Neural cell (in vitro differentiated cells): ENCODE measurements at regions not wholly inside any gene's neighbourhood (a gene's known extent, or its start where the extent isn't known, plus 50 kb on each side); places are given as distances from the start of the nearest gene placed in this dataset.

Source experiments
- H2AFZ ChIP-seq: fragments of 200-600, 300-800 bp; sonication (generic), shearing (Covaris generic); 2 replicates; pipeline ENCODE4 v1.6.0; 2014; ENCODE audit warnings: low read depth, mild to moderate bottlenecking, antibody characterized with exemption, low read length, moderate library complexity
- H3F3A ChIP-seq: fragments of 200-600 bp; shearing (Covaris generic); 2 replicates; pipeline ENCODE4 v1.6.1; 2016; ENCODE audit warnings: mild to moderate bottlenecking, moderate library complexity, mixed read lengths, antibody characterized with exemption, low read length; ENCODE audit not compliant: insufficient read depth, poor library complexity, severe bottlenecking
- H3K27ac ChIP-seq: fragments of 200-600, 300-800 bp; sonication (generic), shearing (Covaris generic); 2 replicates; pipeline ENCODE4 v1.5.1; 2014; ENCODE audit warnings: mild to moderate bottlenecking, low read length, moderate library complexity
- H3K27me3 ChIP-seq: fragments of 300-800, 200-600 bp; sonication (generic), shearing (Covaris generic); 2 replicates; pipeline ENCODE4 v1.6.0; 2014; ENCODE audit warnings: mild to moderate bottlenecking, low read depth, low read length, moderate library complexity; ENCODE audit not compliant: insufficient read depth
- H3K36me3 ChIP-seq: fragments of 300-800, 200-600 bp; sonication (generic), shearing (Covaris generic); 2 replicates; pipeline ENCODE4 v1.5.1; 2014; ENCODE audit warnings: mild to moderate bottlenecking, antibody characterized with exemption, low read length, moderate library complexity; ENCODE audit not compliant: insufficient read depth
- H3K4me2 ChIP-seq: fragments of 300-800, 200-600 bp; sonication (generic), shearing (Covaris generic); 2 replicates; pipeline ENCODE4 v1.6.0; 2014; ENCODE audit warnings: mild to moderate bottlenecking, low read length
- H3K4me3 ChIP-seq: fragments of 300-800, 200-600 bp; sonication (generic), shearing (Covaris generic); 2 replicates; pipeline ENCODE4 v1.5.1; 2014; ENCODE audit warnings: mild to moderate bottlenecking, low read length, moderate library complexity
- H3K79me2 ChIP-seq: fragments of 200-600 bp; shearing (Covaris generic); replicated peaks from 2 replicates; pipeline ENCODE4 v1.6.0; 2014; ENCODE audit warnings: mild to moderate bottlenecking, low read length, moderate library complexity; ENCODE audit not compliant: insufficient read depth
- H3K9ac ChIP-seq: fragments of 300-800, 200-600 bp; sonication (generic), shearing (Covaris generic); 2 replicates; pipeline ENCODE4 v1.6.1; 2016; ENCODE audit warnings: mild to moderate bottlenecking, low read length, mixed read lengths
- H3K9me2 ChIP-seq: fragments of 200-600 bp; shearing (Covaris generic); 2 replicates; pipeline ENCODE4 v1.6.1; 2016; ENCODE audit warnings: mild to moderate bottlenecking, low read length, mixed read lengths; ENCODE audit not compliant: insufficient read depth
- H3K9me3 ChIP-seq: fragments of 200-600, 300-800 bp; sonication (generic), shearing (Covaris generic); 2 replicates; pipeline ENCODE4 v1.6.1; 2016; ENCODE audit warnings: mild to moderate bottlenecking, mixed run types, low read length, moderate library complexity, mixed read lengths
- H4K20me1 ChIP-seq: fragments of 200-600 bp; shearing (Covaris generic); 2 replicates; pipeline ENCODE4 v1.6.1; 2016; ENCODE audit warnings: mild to moderate bottlenecking, mixed run types; ENCODE audit not compliant: insufficient read depth
- EP300 ChIP-seq: fragments of 450-650 bp; conservative IDR thresholded peaks from 2 replicates; pipeline ENCODE4 v1.6.1; 2014; ENCODE audit warnings: antibody characterized with exemption, mild to moderate bottlenecking, moderate library complexity; ENCODE audit not compliant: poor library complexity, severe bottlenecking
- EZH2 ChIP-seq: fragments of 200-600, 300-800 bp; shearing (Covaris generic), sonication (generic); IDR thresholded peaks from 2 replicates; pipeline ENCODE4 v1.6.1; 2014; ENCODE audit warnings: antibody characterized with exemption, low read length, borderline replicate concordance, mild to moderate bottlenecking; ENCODE audit not compliant: insufficient read depth, poor library complexity, severe bottlenecking
- MXI1 ChIP-seq: fragments of 450-650 bp; conservative IDR thresholded peaks from 2 replicates; pipeline ENCODE4 v1.6.1; 2014; ENCODE audit warnings: antibody characterized with exemption, mild to moderate bottlenecking; ENCODE audit not compliant: poor library complexity, severe bottlenecking
- POLR2AphosphoS5 ChIP-seq: IDR thresholded peaks from 2 replicates; pipeline ENCODE4 v1.6.1; 2012
- RAD21 ChIP-seq: fragments of 450-650 bp; conservative IDR thresholded peaks from 2 replicates; pipeline ENCODE4 v1.6.1; 2014; ENCODE audit warnings: antibody characterized with exemption, mild to moderate bottlenecking, moderate library complexity
- REST ChIP-seq: IDR thresholded peaks from 2 replicates; pipeline ENCODE4 v1.6.1; 2012; ENCODE audit warnings: borderline replicate concordance
- SMC3 ChIP-seq: fragments of 450-650 bp; conservative IDR thresholded peaks from 2 replicates; pipeline ENCODE4 v1.6.1; 2014; ENCODE audit warnings: antibody characterized with exemption, mild to moderate bottlenecking, moderate library complexity; ENCODE audit not compliant: poor library complexity
- TAF1 ChIP-seq: IDR thresholded peaks from 2 replicates; pipeline ENCODE4 v1.6.1; 2012; ENCODE audit warnings: low read depth
- TF ChIP-seq, protein P1 (sequence below): fragments of 450-650 bp; IDR thresholded peaks from 2 replicates; pipeline ENCODE4 v1.5.1; 2014; ENCODE audit warnings: antibody characterized with exemption, mild to moderate bottlenecking, moderate library complexity; ENCODE audit not compliant: poor library complexity, severe bottlenecking

GRCh38 chr2:221883976-221884375, 311.9 kb upstream of the EPHA4 start:
- Histone ChIP-seq H3K79me2 (no peaks in the 10 kb centered on the region), H3K9me3 (no peaks in the 10 kb centered on the region), H3K27me3 (no peaks in the 10 kb centered on the region), H3K4me3 (no peak overlapping the region), H3K36me3 (no peaks in the 10 kb centered on the region), H3F3A (no peaks in the 10 kb centered on the region), H3K9ac (no peak overlapping the region), H3K9me2 (no peaks in the 10 kb centered on the region), H3K27ac (peak overlapping the region; percentile 22), H3K4me2 (no peak overlapping the region), H4K20me1 (no peaks in the 10 kb centered on the region), H2AFZ (no peak overlapping the region)
- TF ChIP-seq POLR2AphosphoS5 (peak; percentile 42), SMC3 (no peak)

GRCh38 chr2:221876016-221876415, 303.9 kb upstream of the EPHA4 start:
- Histone ChIP-seq H3K9me3 (no peaks in the 10 kb centered on the region), H3K27me3 (no peaks in the 10 kb centered on the region), H4K20me1 (no peaks in the 10 kb centered on the region), H3K4me2 (no peak overlapping the region), H3K9me2 (no peaks in the 10 kb centered on the region), H3F3A (no peaks in the 10 kb centered on the region), H2AFZ (no peak overlapping the region), H3K79me2 (no peaks in the 10 kb centered on the region), H3K27ac (no peak overlapping the region), H3K4me3 (no peak overlapping the region), H3K9ac (no peak overlapping the region), H3K36me3 (no peaks in the 10 kb centered on the region)
- TF ChIP-seq RAD21 (no peak), EP300 (peak; percentile 43), MXI1 (no peak), POLR2AphosphoS5 (no peak), SMC3 (no peak)

DNA sequence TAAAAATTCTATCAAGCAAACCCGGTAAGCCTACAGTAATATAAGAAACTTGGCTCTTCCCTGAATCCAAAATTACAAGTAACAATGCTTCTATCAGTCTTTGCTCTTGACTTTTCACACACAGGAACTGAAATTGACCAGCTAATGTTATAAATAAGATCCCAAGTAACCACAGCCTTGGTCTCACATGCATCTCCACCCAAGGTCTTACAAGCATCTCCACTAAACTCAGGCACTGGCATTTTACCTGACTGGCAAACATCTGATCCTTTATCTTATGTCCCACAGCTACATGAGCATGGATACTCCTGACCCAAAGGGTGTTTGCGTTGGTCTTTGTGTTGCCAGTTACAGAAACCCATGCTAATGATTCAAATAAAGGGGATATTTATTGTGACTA, 302.3 kb upstream of the EPHA4 start:
- no peak overlapping the region for H3K9ac ChIP-seq
- H3K36me3 ChIP-seq = no peaks in the 10 kb centered on the region
- no peak overlapping the region for H3K4me2 ChIP-seq
- no peaks in the 10 kb centered on the region for H3K27me3 ChIP-seq
- H3K9me2 ChIP-seq = no peaks in the 10 kb centered on the region
- H3K9me3 ChIP-seq = no peaks in the 10 kb centered on the region
- TF ChIP-seq SMC3 = no peak
- TF ChIP-seq EZH2 = no peak
- TF ChIP-seq EP300 = no peak
- TF ChIP-seq MXI1 = no peak
- TF ChIP-seq RAD21 = no peak
- TF ChIP-seq TAF1 = no peak
- no peak for TF ChIP-seq POLR2AphosphoS5
- TF ChIP-seq, protein P1, sequence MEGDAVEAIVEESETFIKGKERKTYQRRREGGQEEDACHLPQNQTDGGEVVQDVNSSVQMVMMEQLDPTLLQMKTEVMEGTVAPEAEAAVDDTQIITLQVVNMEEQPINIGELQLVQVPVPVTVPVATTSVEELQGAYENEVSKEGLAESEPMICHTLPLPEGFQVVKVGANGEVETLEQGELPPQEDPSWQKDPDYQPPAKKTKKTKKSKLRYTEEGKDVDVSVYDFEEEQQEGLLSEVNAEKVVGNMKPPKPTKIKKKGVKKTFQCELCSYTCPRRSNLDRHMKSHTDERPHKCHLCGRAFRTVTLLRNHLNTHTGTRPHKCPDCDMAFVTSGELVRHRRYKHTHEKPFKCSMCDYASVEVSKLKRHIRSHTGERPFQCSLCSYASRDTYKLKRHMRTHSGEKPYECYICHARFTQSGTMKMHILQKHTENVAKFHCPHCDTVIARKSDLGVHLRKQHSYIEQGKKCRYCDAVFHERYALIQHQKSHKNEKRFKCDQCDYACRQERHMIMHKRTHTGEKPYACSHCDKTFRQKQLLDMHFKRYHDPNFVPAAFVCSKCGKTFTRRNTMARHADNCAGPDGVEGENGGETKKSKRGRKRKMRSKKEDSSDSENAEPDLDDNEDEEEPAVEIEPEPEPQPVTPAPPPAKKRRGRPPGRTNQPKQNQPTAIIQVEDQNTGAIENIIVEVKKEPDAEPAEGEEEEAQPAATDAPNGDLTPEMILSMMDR = no peak
- TF ChIP-seq REST = no peak
- H4K20me1 ChIP-seq = no peaks in the 10 kb centered on the region
- H3K27ac ChIP-seq = no peak overlapping the region
- no peaks in the 10 kb centered on the region for H3K79me2 ChIP-seq
- no peaks in the 10 kb centered on the region for H3F3A ChIP-seq
- H2AFZ ChIP-seq = no peak overlapping the region
- H3K4me3 ChIP-seq = no peak overlapping the region
